ENCODE measurements at regions not wholly inside any gene's neighbourhood (a gene's known extent, or its start where the extent isn't known, plus 50 kb on each side); places are given as distances from the start of the nearest gene placed in this dataset.

DNA sequence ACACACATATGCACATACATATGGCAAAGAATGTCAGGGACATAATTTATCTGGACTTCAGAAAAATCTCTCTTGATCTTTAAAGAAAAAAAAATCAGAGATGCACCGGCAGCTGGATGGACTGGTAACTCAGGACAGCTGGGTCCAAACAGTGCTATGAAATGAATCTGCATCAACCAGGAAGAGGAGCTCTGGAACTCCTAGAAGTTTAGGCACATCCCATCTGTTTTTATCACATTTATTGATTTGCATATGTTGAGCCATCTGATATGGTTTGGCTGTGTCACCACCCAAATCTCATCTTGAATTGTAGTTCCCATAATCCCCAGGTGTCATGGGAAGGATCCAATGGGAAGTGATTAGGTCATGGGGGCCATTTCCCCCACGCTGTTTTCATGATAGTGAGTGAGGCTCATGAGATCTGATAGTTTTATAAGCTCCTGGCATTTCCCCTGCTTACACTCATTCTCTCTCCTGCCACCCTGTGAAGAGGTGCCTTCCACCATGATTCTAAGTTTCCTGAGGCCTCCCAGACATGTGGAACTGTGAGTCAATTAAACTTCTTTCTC, 87.7 kb upstream of the AKIP1 start:
- H3K4me3 ChIP-seq (ENCODE audit: low read depth, low read length): no peak overlapping the region
- DNase-seq: no peak
- no peaks in the 10 kb centered on the region for H3K36me3 Mint-ChIP-seq (ENCODE audit: insufficient read depth, unreplicated experiment)
- no peaks in the 10 kb centered on the region for H3K27me3 Mint-ChIP-seq (ENCODE audit: insufficient read depth, unreplicated experiment)
- POLR2A ChIA-PET: no interaction called here
- no peaks in the 10 kb centered on the region for H3K36me3 ChIP-seq (ENCODE audit: control insufficient read depth, insufficient read depth, low read length)
- no peaks in the 10 kb centered on the region for H3K9me3 Mint-ChIP-seq (ENCODE audit: unreplicated experiment)
- H3K4me1 Mint-ChIP-seq (ENCODE audit: low read depth, unreplicated experiment): no peaks in the 10 kb centered on the region
- TF ChIP-seq, protein P1, sequence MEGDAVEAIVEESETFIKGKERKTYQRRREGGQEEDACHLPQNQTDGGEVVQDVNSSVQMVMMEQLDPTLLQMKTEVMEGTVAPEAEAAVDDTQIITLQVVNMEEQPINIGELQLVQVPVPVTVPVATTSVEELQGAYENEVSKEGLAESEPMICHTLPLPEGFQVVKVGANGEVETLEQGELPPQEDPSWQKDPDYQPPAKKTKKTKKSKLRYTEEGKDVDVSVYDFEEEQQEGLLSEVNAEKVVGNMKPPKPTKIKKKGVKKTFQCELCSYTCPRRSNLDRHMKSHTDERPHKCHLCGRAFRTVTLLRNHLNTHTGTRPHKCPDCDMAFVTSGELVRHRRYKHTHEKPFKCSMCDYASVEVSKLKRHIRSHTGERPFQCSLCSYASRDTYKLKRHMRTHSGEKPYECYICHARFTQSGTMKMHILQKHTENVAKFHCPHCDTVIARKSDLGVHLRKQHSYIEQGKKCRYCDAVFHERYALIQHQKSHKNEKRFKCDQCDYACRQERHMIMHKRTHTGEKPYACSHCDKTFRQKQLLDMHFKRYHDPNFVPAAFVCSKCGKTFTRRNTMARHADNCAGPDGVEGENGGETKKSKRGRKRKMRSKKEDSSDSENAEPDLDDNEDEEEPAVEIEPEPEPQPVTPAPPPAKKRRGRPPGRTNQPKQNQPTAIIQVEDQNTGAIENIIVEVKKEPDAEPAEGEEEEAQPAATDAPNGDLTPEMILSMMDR (IDR thresholded peaks at IDR 0.05; ENCODE audit: insufficient read depth in 1 of 2, low read depth in 1 of 2, low read length in 1 of 2, severe bottlenecking in 1 of 2, unreplicated experiment in 1 of 2): no peak
- no peak overlapping the region for H3K27ac Mint-ChIP-seq (ENCODE audit: unreplicated experiment)
- CTCF ChIA-PET: no interaction called here
- H3K9me3 ChIP-seq: no peaks in the 10 kb centered on the region
- no TSS peak for BruUV-seq (replicated peaks)
- peaks cover 31% of the 10 kb centered on the region for H3K4me1 ChIP-seq
- intact Hi-C loops (cut with micrococcal nuclease; ENCODE audit: unreplicated experiment): no loop called here
- H3K4me3 Mint-ChIP-seq (ENCODE audit: unreplicated experiment): no peak overlapping the region
- no peaks in the 10 kb centered on the region for H3K27me3 ChIP-seq (replicated peaks; ENCODE audit: control insufficient read depth, insufficient read depth, low read length)

DNA sequence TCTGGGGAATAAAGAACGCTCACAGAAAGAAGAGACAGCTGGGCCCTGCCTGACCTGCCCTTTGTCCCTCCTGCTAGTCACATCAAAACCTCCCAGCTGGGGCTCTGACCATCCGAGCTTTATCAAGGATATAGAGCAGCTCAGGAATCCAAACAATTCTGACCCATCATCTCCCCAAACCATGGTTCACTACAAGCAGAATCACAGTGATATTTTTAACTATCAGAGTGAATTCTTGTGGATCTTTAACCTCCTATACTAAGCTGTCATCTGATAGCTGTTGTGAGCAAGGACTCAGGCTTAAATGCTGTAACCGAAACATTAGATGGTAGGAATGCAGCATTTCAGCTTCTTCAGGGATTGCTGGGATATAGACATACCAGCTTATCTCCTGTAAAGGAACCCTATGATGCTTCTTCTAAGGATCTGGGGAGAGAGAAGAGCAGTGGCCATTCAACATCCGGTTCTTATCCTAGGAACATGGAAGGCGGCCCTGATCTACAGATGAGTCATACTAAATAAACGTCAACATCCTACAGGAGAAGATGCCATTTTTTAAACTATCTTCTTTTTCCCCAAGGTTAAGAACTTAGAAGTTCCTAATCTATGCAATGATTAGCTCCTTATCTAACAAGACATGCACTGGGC, 84.7 kb upstream of the AKIP1 start:
- intact Hi-C loops (cut with micrococcal nuclease; ENCODE audit: unreplicated experiment): loop anchor here (2.0 kb wide), 1 partner anchor 45 kb away; no protein-coding TSS in a partner anchor
- Mint-ChIP-seq H3K4me3 (ENCODE audit: unreplicated experiment) (no peak overlapping the region), H3K27me3 (ENCODE audit: insufficient read depth, unreplicated experiment) (no peaks in the 10 kb centered on the region), H3K9me3 (ENCODE audit: unreplicated experiment) (no peaks in the 10 kb centered on the region), H3K36me3 (ENCODE audit: insufficient read depth, unreplicated experiment) (no peaks in the 10 kb centered on the region), H3K4me1 (ENCODE audit: low read depth, unreplicated experiment) (no peaks in the 10 kb centered on the region), H3K27ac (ENCODE audit: unreplicated experiment) (no peak overlapping the region)
- ChIA-PET POLR2A (interaction anchor here (1.0 kb wide), 1 partner anchor 138 kb away, joined by 4 read pairs; no protein-coding TSS in a partner anchor), CTCF (interaction anchor here (0.5 to 1.0 kb wide), 3 partner anchors 133 to 276 kb away, joined by 3 to 4 read pairs (median 3); no protein-coding TSS in a partner anchor)
- TF ChIP-seq, protein P1 (IDR thresholded peaks at IDR 0.05; ENCODE audit: insufficient read depth in 1 of 2, low read depth in 1 of 2, low read length in 1 of 2, severe bottlenecking in 1 of 2, unreplicated experiment in 1 of 2): no peak
- Histone ChIP-seq H3K9me3 (no peaks in the 10 kb centered on the region), H3K4me1 (peaks cover 31% of the 10 kb centered on the region), H3K4me3 (ENCODE audit: low read depth, low read length) (no peak overlapping the region), H3K36me3 (ENCODE audit: control insufficient read depth, insufficient read depth, low read length) (no peaks in the 10 kb centered on the region), H3K27me3 (replicated peaks; ENCODE audit: control insufficient read depth, insufficient read depth, low read length) (no peaks in the 10 kb centered on the region)
- peak; percentile 41 to 75 for DNase-seq
- BruUV-seq (replicated peaks): no TSS peak

DNA sequence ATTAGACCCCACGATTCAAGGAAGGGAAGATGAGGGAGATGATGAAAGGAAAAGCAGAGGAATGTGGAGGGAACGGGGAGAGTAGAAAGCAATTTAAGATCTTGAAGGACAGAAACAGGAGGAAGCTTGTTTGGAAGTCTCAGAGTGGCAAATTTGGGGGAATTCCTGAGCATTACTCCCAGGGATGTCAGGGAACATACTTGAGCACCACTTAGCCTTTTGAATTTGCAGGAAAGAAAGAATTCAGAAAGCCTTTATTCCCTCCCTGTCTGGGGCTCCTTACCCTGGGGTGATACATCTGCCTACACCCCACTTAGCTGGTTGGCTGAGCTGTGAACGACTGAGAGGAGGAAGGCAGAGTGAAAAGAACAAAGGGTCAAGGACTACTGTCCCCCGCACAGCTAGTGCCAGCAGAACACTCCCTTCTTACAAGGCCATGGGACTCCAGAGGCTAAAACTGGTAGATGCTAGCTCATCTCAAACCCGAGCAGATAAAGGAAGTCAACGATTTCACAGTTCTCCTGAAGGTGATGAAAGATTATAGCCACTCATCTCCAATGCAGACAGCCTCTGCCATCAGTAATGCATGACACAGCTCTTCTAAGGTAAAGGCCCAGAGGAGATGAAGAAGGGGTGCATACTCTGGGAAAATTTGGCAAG, 84.0 kb upstream of the AKIP1 start:
- ChIA-PET POLR2A (no interaction called here), CTCF (interaction anchor here (0.5 kb wide), 1 partner anchor 276 kb away, joined by 3 read pairs; no protein-coding TSS in a partner anchor)
- no peaks in the 10 kb centered on the region for H3K36me3 Mint-ChIP-seq (ENCODE audit: insufficient read depth, unreplicated experiment)
- no peaks in the 10 kb centered on the region for H3K27me3 Mint-ChIP-seq (ENCODE audit: insufficient read depth, unreplicated experiment)
- no peak for DNase-seq
- Histone ChIP-seq H3K36me3 (ENCODE audit: control insufficient read depth, insufficient read depth, low read length) (no peaks in the 10 kb centered on the region), H3K4me1 (peaks cover 34% of the 10 kb centered on the region), H3K4me3 (ENCODE audit: low read depth, low read length) (no peak overlapping the region), H3K9me3 (no peaks in the 10 kb centered on the region), H3K27me3 (replicated peaks; ENCODE audit: control insufficient read depth, insufficient read depth, low read length) (no peaks in the 10 kb centered on the region)
- H3K9me3 Mint-ChIP-seq (ENCODE audit: unreplicated experiment): no peaks in the 10 kb centered on the region
- H3K4me1 Mint-ChIP-seq (ENCODE audit: low read depth, unreplicated experiment): no peaks in the 10 kb centered on the region
- intact Hi-C loops (cut with micrococcal nuclease; ENCODE audit: unreplicated experiment): loop anchor here (2.0 kb wide), 1 partner anchor 44 kb away; no protein-coding TSS in a partner anchor
- TF ChIP-seq, protein P1 (IDR thresholded peaks at IDR 0.05; ENCODE audit: insufficient read depth in 1 of 2, low read depth in 1 of 2, low read length in 1 of 2, severe bottlenecking in 1 of 2, unreplicated experiment in 1 of 2): no peak
- no peak overlapping the region for H3K27ac Mint-ChIP-seq (ENCODE audit: unreplicated experiment)
- no TSS peak for BruUV-seq (replicated peaks)
- H3K4me3 Mint-ChIP-seq (ENCODE audit: unreplicated experiment): no peak overlapping the region

Data from Caco-2 (cell line).